ENCODE measurements at regions not wholly inside any gene's neighbourhood (a gene's known extent, or its start where the extent isn't known, plus 50 kb on each side); places are given as distances from the start of the nearest gene placed in this dataset.

DNA sequence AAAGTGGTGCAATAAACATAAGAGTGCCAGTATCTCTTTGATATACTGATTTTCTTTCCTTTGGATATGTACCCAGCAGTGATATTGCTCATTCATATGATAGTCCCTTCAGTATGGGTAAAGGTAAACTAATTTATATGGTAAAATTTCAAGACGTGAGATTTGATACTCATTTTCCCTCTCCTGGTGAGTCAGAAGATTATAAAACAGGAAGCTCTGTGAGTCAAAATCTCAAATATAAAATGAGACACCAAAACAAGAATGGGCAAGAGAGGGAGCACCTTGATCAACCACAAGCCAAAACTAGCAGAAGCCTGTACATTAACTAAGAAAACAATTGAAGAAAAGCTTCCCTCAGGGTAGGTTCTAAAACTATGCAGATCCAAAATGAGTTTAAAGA is 216.3 kb downstream of the SLITRK6 start:
- H3K27ac ChIP-seq (replicated peaks) = no peak overlapping the region
- no peak overlapping the region for H3K4me3 ChIP-seq (replicated peaks; ENCODE audit: insufficient read depth, low read length)
- H3K27me3 ChIP-seq (ENCODE audit: insufficient read depth, poor library complexity, severe bottlenecking) = no peaks in the 10 kb centered on the region
- TF ChIP-seq POLR2AphosphoS5 (IDR thresholded peaks at IDR 0.05; ENCODE audit: low read depth) = no peak
- DNase-seq (ENCODE audit: low read depth in 1 of 2, low spot score in 1 of 2) = no peak

DNA sequence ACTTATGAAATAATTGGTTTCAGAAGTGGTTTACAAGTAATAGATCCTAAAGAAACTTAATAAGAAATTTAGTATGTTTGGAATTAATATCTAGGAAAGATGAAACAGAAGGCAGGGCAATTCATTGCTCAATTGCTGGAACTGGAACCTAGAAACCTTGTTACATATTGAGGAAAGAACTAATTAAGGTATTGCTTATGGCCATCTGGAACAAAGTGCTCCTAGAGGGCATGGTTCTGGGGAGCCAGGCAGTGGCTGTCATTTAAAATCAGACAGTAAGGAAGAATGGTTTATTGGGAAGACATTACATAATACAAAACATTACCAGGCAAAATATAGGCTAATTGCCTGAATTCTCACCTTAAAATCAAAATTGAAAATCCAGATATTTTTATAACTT is 224.1 kb downstream of the SLITRK6 start:
- H3K27ac ChIP-seq (replicated peaks) = no peak overlapping the region
- no peak for TF ChIP-seq SPI1 (IDR thresholded peaks at IDR 0.05; ENCODE audit: borderline replicate concordance, low read depth)
- TF ChIP-seq, protein P1, sequence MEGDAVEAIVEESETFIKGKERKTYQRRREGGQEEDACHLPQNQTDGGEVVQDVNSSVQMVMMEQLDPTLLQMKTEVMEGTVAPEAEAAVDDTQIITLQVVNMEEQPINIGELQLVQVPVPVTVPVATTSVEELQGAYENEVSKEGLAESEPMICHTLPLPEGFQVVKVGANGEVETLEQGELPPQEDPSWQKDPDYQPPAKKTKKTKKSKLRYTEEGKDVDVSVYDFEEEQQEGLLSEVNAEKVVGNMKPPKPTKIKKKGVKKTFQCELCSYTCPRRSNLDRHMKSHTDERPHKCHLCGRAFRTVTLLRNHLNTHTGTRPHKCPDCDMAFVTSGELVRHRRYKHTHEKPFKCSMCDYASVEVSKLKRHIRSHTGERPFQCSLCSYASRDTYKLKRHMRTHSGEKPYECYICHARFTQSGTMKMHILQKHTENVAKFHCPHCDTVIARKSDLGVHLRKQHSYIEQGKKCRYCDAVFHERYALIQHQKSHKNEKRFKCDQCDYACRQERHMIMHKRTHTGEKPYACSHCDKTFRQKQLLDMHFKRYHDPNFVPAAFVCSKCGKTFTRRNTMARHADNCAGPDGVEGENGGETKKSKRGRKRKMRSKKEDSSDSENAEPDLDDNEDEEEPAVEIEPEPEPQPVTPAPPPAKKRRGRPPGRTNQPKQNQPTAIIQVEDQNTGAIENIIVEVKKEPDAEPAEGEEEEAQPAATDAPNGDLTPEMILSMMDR (IDR thresholded peaks at IDR 0.05; ENCODE audit: insufficient read depth, low read length) = no peak
- TF ChIP-seq, protein P2, sequence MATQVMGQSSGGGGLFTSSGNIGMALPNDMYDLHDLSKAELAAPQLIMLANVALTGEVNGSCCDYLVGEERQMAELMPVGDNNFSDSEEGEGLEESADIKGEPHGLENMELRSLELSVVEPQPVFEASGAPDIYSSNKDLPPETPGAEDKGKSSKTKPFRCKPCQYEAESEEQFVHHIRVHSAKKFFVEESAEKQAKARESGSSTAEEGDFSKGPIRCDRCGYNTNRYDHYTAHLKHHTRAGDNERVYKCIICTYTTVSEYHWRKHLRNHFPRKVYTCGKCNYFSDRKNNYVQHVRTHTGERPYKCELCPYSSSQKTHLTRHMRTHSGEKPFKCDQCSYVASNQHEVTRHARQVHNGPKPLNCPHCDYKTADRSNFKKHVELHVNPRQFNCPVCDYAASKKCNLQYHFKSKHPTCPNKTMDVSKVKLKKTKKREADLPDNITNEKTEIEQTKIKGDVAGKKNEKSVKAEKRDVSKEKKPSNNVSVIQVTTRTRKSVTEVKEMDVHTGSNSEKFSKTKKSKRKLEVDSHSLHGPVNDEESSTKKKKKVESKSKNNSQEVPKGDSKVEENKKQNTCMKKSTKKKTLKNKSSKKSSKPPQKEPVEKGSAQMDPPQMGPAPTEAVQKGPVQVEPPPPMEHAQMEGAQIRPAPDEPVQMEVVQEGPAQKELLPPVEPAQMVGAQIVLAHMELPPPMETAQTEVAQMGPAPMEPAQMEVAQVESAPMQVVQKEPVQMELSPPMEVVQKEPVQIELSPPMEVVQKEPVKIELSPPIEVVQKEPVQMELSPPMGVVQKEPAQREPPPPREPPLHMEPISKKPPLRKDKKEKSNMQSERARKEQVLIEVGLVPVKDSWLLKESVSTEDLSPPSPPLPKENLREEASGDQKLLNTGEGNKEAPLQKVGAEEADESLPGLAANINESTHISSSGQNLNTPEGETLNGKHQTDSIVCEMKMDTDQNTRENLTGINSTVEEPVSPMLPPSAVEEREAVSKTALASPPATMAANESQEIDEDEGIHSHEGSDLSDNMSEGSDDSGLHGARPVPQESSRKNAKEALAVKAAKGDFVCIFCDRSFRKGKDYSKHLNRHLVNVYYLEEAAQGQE (IDR thresholded peaks at IDR 0.05; ENCODE audit: insufficient replicate concordance, low read depth) = no peak
- TF ChIP-seq GABPA (IDR thresholded peaks at IDR 0.05; ENCODE audit: low read depth) = no peak
- no peak for TF ChIP-seq POLR2AphosphoS5 (IDR thresholded peaks at IDR 0.05; ENCODE audit: low read depth)
- no peak for DNase-seq (ENCODE audit: low read depth in 1 of 2, low spot score in 1 of 2)
- H3K4me3 ChIP-seq (replicated peaks; ENCODE audit: insufficient read depth, low read length) = no peak overlapping the region
- no peaks in the 10 kb centered on the region for H3K27me3 ChIP-seq (ENCODE audit: insufficient read depth, poor library complexity, severe bottlenecking)

DNA sequence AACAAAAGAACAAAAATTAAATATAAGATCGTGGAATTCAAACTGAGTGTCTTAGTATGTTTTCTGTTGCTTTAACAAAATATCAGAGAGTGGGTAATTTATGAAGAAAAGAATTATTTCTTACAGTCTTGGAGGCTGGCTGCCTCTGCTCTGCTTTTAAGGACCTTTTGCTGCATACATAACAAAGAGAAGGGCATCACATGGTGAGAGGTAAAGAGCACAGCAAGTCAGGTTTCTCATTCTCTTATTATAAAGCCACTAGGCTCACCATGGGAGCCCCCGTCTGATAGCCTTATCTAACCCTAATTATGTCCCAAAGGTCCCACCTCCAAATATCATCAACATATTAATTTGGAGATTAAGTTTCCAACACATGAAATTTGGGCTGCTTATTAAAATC is 231.3 kb downstream of the SLITRK6 start:
- H3K27ac ChIP-seq (replicated peaks) = no peak overlapping the region

DNA sequence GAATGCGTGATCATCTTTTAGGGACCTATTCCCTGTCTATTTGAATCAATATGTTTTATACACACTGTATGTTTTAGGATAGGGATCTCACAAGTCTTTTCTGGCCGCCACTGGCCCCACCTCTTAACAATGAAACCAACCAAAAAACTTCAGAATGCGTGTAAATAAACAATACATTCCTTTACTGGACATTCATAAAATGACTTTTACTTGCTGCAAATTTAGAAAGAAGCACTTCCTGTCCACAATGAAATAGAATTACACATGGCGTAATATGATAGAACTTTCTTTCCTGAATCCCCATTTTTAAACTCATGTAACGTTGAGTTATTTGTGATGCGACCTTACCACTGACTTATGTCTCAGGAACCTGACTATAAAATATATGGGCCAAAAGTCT is 233.6 kb downstream of the SLITRK6 start:
- TF ChIP-seq, protein P1 (IDR thresholded peaks at IDR 0.05; ENCODE audit: insufficient read depth, low read length) = no peak
- no peak for TF ChIP-seq POLR2AphosphoS5 (IDR thresholded peaks at IDR 0.05; ENCODE audit: low read depth)
- no peaks in the 10 kb centered on the region for H3K27me3 ChIP-seq (ENCODE audit: insufficient read depth, poor library complexity, severe bottlenecking)
- DNase-seq (ENCODE audit: low read depth in 1 of 2, low spot score in 1 of 2) = no peak
- H3K27ac ChIP-seq (replicated peaks) = no peak overlapping the region
- H3K4me3 ChIP-seq (replicated peaks; ENCODE audit: insufficient read depth, low read length) = no peak overlapping the region

More for the DNA sequence above, 231.3 kb downstream of the SLITRK6 start:
- no peak overlapping the region for H3K4me3 ChIP-seq (replicated peaks; ENCODE audit: insufficient read depth, low read length)
- TF ChIP-seq POLR2AphosphoS5 (IDR thresholded peaks at IDR 0.05; ENCODE audit: low read depth) (no peak), SPI1 (IDR thresholded peaks at IDR 0.05; ENCODE audit: borderline replicate concordance, low read depth) (no peak), GABPA (IDR thresholded peaks at IDR 0.05; ENCODE audit: low read depth) (no peak)
- TF ChIP-seq, protein P2 (IDR thresholded peaks at IDR 0.05; ENCODE audit: insufficient replicate concordance, low read depth) = no peak
- TF ChIP-seq, protein P1 (IDR thresholded peaks at IDR 0.05; ENCODE audit: insufficient read depth, low read length) = no peak
- H3K27me3 ChIP-seq (ENCODE audit: insufficient read depth, poor library complexity, severe bottlenecking) = no peaks in the 10 kb centered on the region
- no peak for DNase-seq (ENCODE audit: low read depth in 1 of 2, low spot score in 1 of 2)
